Psoas muscle (tissue), 7 donors: ENCODE measurements at regions not wholly inside any gene's neighbourhood (a gene's known extent, or its start where the extent isn't known, plus 50 kb on each side); places are given as distances from the start of the nearest gene placed in this dataset.

Experiments used
- ATAC-seq, 4 donors: fragments of 200-7000 bp; cut with Tn5 transposase; one replicate each; pipeline ENCODE4 v1.9.1; 2020; ENCODE audit warnings: moderate library complexity in 3 of 4, mild to moderate bottlenecking in 2 of 4
- DNase-seq, 2 donors: peaks; one replicate each; pipeline ENCODE4 v3.0.0-alpha.2; 2020
- H3K27ac ChIP-seq: fragments of 200-600 bp; one replicate; pipeline ENCODE4 v1.8.0; 2022
- H3K27me3 ChIP-seq, 3 donors: fragments of 200-600 bp in 1 of 3; one replicate each; pipeline versions ENCODE4 v1.6.1 to v1.8.0; 2013 to 2022; ENCODE audit warnings: low read length in 2 of 3, mild to moderate bottlenecking in 2 of 3, moderate library complexity in 1 of 3; ENCODE audit not compliant: insufficient read depth in 3 of 3
- H3K36me3 ChIP-seq, 2 donors: fragments of 200-600 bp in 1 of 2; one replicate each; pipeline versions ENCODE4 v1.6.1 to v1.8.0; 2013 to 2022; ENCODE audit warnings: low read depth in 1 of 2, mild to moderate bottlenecking in 1 of 2, moderate library complexity in 1 of 2; ENCODE audit not compliant: insufficient read depth in 1 of 2
- H3K4me1 ChIP-seq: fragments of 200-600 bp; one replicate; pipeline ENCODE4 v1.8.0; 2022
- H3K4me3 ChIP-seq: fragments of 200-600 bp; one replicate; pipeline ENCODE4 v1.8.0; 2022; ENCODE audit warnings: mild to moderate bottlenecking
- H3K9me3 ChIP-seq: fragments of 200-600 bp; one replicate; pipeline ENCODE4 v1.8.0; 2022
- WGBS, 3 donors: extraction: QIAGEN DNeasy Blood & Tissue Kit; methylation state at CpG; one replicate each; pipeline versions ENCODE4 v1.1.6 to v1.1.7; 2013; 5-methylcytosine and 5-hydroxymethylcytosine counted together
- intact Hi-C, 2 donors: fragments of 100-400 bp; cut with DNase I; formaldehyde crosslinking; loops; one replicate each; pipeline versions ENCODE4 v1.11.0 to v1.14.2; 2022
- TF ChIP-seq, protein P1 (sequence below): fragments of 200-600 bp; IDR thresholded peaks from one replicate; pipeline ENCODE4 v1.8.0; 2022; ENCODE audit warnings: antibody characterized with exemption
- donor health status: healthy with polysubstance abuse.
- donor health status: DM: no; HTN: no; CAD: no; lungs with moderate emphysema.
- donor health status: Bipolar disorder and iron deficiency.
- donor health status: healthy.
- donor health status: DM: yes; HTN: yes; CAD: no.
- donor health status: DM: no; HTN: no; CAD: no.
- donor health status: DM: yes; HTN: yes; CAD: no.

DNA sequence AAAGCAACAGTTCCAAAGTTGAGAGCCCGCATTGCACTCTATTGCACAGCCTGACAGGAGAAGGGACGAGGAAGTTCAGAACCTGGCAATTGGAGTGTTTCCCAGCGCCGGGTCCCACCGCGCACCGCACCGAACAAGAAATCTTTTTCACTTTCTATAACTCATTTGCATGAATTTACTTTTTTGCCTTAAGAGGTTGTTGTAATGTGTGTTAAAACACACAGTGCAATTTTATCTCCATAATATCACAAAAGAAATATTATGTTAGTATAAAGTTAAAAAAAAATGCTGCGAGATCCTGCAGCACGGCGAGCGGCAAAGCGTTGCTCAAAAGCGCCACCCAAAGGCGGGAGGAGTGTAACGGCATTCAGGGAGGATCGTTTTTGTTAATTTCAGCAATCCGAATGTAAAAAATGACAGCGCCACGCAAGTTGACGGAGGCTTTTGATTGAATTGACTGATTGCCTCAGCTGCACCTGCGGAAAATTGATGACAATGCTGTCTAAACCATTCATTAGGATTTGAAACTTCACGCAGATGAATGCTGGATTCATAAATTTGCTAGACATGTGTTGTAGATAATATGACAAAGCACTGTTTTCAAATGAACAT lies 303.6 kb upstream of the ZNF507 start:
- H3K27me3 ChIP-seq: peaks cover 4 to 35% (median 5%) of the 10 kb centered on the region in 3 donors
- no peak for ATAC-seq
- peak in 1 of 2 donors; percentile 22 for DNase-seq
- no peaks in the 10 kb centered on the region for H3K9me3 ChIP-seq
- intact Hi-C loops: no loop called here
- H3K4me1 ChIP-seq: no peaks in the 10 kb centered on the region
- TF ChIP-seq, protein P1, sequence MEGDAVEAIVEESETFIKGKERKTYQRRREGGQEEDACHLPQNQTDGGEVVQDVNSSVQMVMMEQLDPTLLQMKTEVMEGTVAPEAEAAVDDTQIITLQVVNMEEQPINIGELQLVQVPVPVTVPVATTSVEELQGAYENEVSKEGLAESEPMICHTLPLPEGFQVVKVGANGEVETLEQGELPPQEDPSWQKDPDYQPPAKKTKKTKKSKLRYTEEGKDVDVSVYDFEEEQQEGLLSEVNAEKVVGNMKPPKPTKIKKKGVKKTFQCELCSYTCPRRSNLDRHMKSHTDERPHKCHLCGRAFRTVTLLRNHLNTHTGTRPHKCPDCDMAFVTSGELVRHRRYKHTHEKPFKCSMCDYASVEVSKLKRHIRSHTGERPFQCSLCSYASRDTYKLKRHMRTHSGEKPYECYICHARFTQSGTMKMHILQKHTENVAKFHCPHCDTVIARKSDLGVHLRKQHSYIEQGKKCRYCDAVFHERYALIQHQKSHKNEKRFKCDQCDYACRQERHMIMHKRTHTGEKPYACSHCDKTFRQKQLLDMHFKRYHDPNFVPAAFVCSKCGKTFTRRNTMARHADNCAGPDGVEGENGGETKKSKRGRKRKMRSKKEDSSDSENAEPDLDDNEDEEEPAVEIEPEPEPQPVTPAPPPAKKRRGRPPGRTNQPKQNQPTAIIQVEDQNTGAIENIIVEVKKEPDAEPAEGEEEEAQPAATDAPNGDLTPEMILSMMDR: peak; percentile 42
- H3K4me3 ChIP-seq: no peak overlapping the region
- 1 to 2% (median 1%) methylated on average over 23 of the region's 23 CpGs for WGBS, 3 donors
- H3K36me3 ChIP-seq: no peaks in the 10 kb centered on the region
- H3K27ac ChIP-seq: no peak overlapping the region

DNA sequence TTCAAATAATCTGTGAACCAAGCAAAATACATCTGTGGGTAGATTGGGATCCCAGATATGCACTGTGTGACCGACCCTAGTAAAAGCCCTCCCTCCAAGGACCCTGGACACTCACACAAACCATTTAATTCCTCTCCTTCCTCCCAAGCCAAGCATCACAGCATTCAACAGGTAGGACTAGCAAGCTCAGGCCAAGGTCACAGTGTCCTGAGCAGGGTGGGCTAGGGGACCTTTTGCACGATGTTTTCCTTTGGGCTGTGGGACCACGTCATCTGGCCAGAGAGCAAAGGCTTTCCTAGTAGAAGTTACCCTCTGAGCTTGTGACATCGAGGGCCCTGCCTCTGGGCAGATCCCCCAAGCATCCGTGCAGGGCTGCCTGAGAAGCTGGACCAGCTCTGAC lies 297.6 kb upstream of the ZNF507 start:
- H3K9me3 ChIP-seq: no peaks in the 10 kb centered on the region
- intact Hi-C loops: no loop called here
- no peak overlapping the region for H3K27ac ChIP-seq
- no peaks in the 10 kb centered on the region for H3K4me1 ChIP-seq
- no peaks in the 10 kb centered on the region for H3K36me3 ChIP-seq
- 57 to 59% (median 59%) methylated on average over 5 of the region's 5 CpGs for WGBS, 3 donors
- DNase-seq (no peak), ATAC-seq (no peak)
- TF ChIP-seq, protein P1: no peak
- no peak overlapping the region for H3K4me3 ChIP-seq
- H3K27me3 ChIP-seq: peaks cover 4 to 17% (median 5%) of the 10 kb centered on the region in 3 donors

DNA sequence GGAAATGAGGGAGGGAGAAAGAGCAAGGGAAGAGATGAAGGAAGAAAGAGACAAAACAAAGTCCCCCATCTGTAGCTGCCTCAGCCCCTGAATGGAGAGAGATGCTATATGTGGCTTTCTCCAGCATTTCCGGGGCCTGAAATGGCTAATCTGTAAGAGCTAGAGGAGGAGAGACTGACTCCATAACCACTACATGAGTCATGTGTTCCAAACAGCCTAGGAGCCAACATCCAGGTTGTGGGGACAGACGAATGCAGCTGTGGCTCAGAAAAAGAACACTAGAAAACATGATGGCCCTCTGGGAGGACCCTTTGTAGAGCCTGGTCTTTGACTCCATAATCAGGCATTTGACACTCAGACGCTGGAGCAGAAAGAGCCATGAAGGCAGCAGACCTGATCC lies 292.0 kb upstream of the ZNF507 start:
- WGBS, 3 donors: 41 to 55% (median 44%) methylated on average over 3 of the region's 3 CpGs

DNA sequence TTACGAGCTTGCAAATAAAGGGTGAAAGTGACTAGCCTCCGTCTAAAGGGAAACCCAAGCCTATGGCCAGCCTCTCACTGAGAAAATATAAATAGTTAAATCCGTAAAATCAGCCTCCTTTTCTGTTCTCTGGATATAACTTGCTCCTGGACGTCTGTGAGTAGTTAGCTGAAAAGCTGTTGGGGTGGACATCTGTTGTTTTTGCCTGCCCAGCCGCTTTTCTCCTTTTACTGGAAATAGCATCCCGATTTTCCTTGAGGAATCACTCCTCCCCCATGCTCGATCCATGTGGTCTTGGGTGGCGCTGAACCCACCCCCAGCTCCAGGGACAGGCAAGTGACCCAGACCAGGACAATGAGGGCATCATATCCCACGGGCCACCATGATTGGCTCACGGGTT lies 291.5 kb upstream of the ZNF507 start:
- Histone ChIP-seq H3K36me3 (no peaks in the 10 kb centered on the region), H3K27ac (no peak overlapping the region), H3K4me3 (no peak overlapping the region), H3K27me3 (no peaks in the 10 kb centered on the region), H3K9me3 (no peaks in the 10 kb centered on the region), H3K4me1 (no peaks in the 10 kb centered on the region)
- intact Hi-C loops: no loop called here
- TF ChIP-seq, protein P1: no peak
- no peak for ATAC-seq
- no peak for DNase-seq
- 52 to 57% (median 57%) methylated on average over 10 of the region's 10 CpGs for WGBS, 3 donors

More for the DNA sequence above, 292.0 kb upstream of the ZNF507 start:
- no peak for DNase-seq
- H3K36me3 ChIP-seq: no peaks in the 10 kb centered on the region
- H3K4me1 ChIP-seq: no peaks in the 10 kb centered on the region
- TF ChIP-seq, protein P1: no peak
- H3K9me3 ChIP-seq: no peaks in the 10 kb centered on the region
- no peak overlapping the region for H3K27ac ChIP-seq
- intact Hi-C loops: no loop called here
- H3K4me3 ChIP-seq: no peak overlapping the region
- no peak for ATAC-seq
- no peaks in the 10 kb centered on the region for H3K27me3 ChIP-seq

DNA sequence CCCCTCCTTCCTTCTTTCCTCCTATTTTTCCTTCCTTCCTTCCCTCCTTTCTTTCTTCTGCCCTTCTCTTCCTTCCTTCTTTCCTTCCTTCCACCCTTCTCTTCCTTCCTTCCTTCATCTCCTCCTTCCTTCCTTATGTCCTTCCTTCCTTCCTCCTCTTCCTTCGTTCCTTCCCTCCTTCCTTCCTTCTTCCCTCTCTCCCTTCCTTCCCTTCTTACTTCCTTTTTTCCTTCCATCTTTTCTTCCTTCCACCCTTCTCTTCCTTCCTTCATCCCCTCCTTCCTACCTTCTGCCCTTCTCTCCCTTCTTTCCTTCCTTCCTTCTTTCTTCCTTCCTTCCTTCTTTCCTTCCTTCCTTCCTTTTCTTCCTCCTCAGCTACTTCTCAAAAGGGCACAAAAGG lies 287.3 kb upstream of the ZNF507 start:
- ATAC-seq (no peak), DNase-seq (no peak)
- intact Hi-C loops: no loop called here
- 35 to 85% (median 45%) methylated on average over 1 of the region's 1 CpG for WGBS, 3 donors
- H3K4me3 ChIP-seq: no peak overlapping the region
- H3K4me1 ChIP-seq: no peaks in the 10 kb centered on the region
- H3K9me3 ChIP-seq: no peaks in the 10 kb centered on the region
- H3K27ac ChIP-seq: no peak overlapping the region
- TF ChIP-seq, protein P1: no peak
- H3K36me3 ChIP-seq: no peaks in the 10 kb centered on the region
- no peaks in the 10 kb centered on the region for H3K27me3 ChIP-seq
